Fibroblast of lung (primary cell): ENCODE measurements at regions not wholly inside any gene's neighbourhood (a gene's known extent, or its start where the extent isn't known, plus 50 kb on each side); places are given as distances from the start of the nearest gene placed in this dataset.

ENCODE experiments used
- DNase-seq, 2 donors: peaks; one replicate each; pipeline versions ENCODE4 v3.0.0 to v3.0.0-alpha.2; 2010; ENCODE audit warnings: low read depth in 2 of 2
- H2AFZ ChIP-seq: 2 replicates; pipeline ENCODE4 v1.5.1; 2012; ENCODE audit warnings: low read length, control low read depth, inconsistent platforms
- H3K27ac ChIP-seq: 2 replicates; pipeline ENCODE4 v1.5.1; 2011; ENCODE audit warnings: low read length, control low read depth; ENCODE audit not compliant: insufficient read depth
- H3K27me3 ChIP-seq: 2 replicates; pipeline ENCODE4 v1.5.1; 2011; ENCODE audit warnings: mild to moderate bottlenecking, low read length; ENCODE audit not compliant: control insufficient read depth, insufficient read depth
- H3K36me3 ChIP-seq: 2 replicates; pipeline ENCODE4 v1.5.1; 2011; ENCODE audit warnings: low read length; ENCODE audit not compliant: control insufficient read depth, insufficient read depth
- H3K4me1 ChIP-seq: 2 replicates; pipeline ENCODE4 v1.5.1; 2011; ENCODE audit warnings: low read length; ENCODE audit not compliant: control insufficient read depth, insufficient read depth; ENCODE audit errors: extremely low read depth
- H3K4me2 ChIP-seq: 2 replicates; pipeline ENCODE4 v1.5.1; 2011; ENCODE audit warnings: low read length, control low read depth; ENCODE audit not compliant: insufficient read depth; ENCODE audit errors: extremely low read depth
- H3K4me3 ChIP-seq, 4 experiments: fragments of 200-600 bp in 1 of 4; sonication (generic) in 1 of 4; replicated peaks in 1 of 4; 2 replicates each; pipeline ENCODE4 v1.5.1; 2011 to 2016; ENCODE audit warnings: low read length in 4 of 4, low read depth in 3 of 4, mild to moderate bottlenecking in 3 of 4, control low read depth in 2 of 4, inconsistent platforms in 1 of 4, mixed read lengths in 1 of 4; ENCODE audit not compliant: insufficient read depth in 1 of 4; ENCODE audit errors: control extremely low read depth in 1 of 4
- H3K79me2 ChIP-seq: 2 replicates; pipeline ENCODE4 v1.5.1; 2012; ENCODE audit warnings: mild to moderate bottlenecking, low read length, inconsistent platforms; ENCODE audit not compliant: control insufficient read depth, insufficient read depth
- H3K9ac ChIP-seq: 2 replicates; pipeline ENCODE4 v1.5.1; 2011; ENCODE audit warnings: mild to moderate bottlenecking, low read length, control low read depth; ENCODE audit not compliant: insufficient read depth
- H3K9me3 ChIP-seq: 2 replicates; pipeline ENCODE4 v1.5.1; 2012; ENCODE audit warnings: low read depth, low read length; ENCODE audit not compliant: control insufficient read depth, insufficient read depth
- H4K20me1 ChIP-seq: 2 replicates; pipeline ENCODE4 v1.5.1; 2011; ENCODE audit warnings: low read length; ENCODE audit not compliant: control insufficient read depth, insufficient read depth; ENCODE audit errors: extremely low read depth
- CTCF ChIP-seq, 2 donors: IDR thresholded peaks in 1 of 2; conservative IDR thresholded peaks in 1 of 2; 1 replicate in 1 of 2; 2 replicates in 1 of 2; pipeline ENCODE4 v1.5.1; 2011 to 2012; ENCODE audit warnings: low read length in 2 of 2, control low read depth in 1 of 2, inconsistent platforms in 1 of 2, low read depth in 1 of 2, mild to moderate bottlenecking in 1 of 2
- EZH2 ChIP-seq: IDR thresholded peaks from 2 replicates; pipeline ENCODE4 v1.5.1; 2012; ENCODE audit warnings: low read length, control low read depth, mild to moderate bottlenecking; ENCODE audit errors: missing control alignments

- H3K79me2 ChIP-seq, result no peaks in the 10 kb centered on the region
- H3K27me3 ChIP-seq, result no peaks in the 10 kb centered on the region
- no peaks in the 10 kb centered on the region for H3K36me3 ChIP-seq
- TF ChIP-seq CTCF (conservative IDR thresholded peaks at IDR 0.05 in 1 of 2, IDR thresholded peaks at IDR 0.05 in 1 of 2; ENCODE audit: low read depth in 1 of 2, low read length in 2 of 2) (no peak), EZH2 (no peak)
- DNase-seq, result no peak
- no peak overlapping the region for H3K4me2 ChIP-seq
- no peak overlapping the region for H3K27ac ChIP-seq
- H2AFZ ChIP-seq, result no peak overlapping the region
- no peaks in the 10 kb centered on the region for H4K20me1 ChIP-seq
- H3K9me3 ChIP-seq, result no peaks in the 10 kb centered on the region
- no peak overlapping the region for H3K4me3 ChIP-seq
- H3K4me1 ChIP-seq, result no peaks in the 10 kb centered on the region
- no peak overlapping the region for H3K9ac ChIP-seq
Observed at GRCh38 chr21:19343711-19344110, 940.1 kb upstream of the TMPRSS15 start.

- Histone ChIP-seq H2AFZ (no peak overlapping the region), H3K36me3 (no peaks in the 10 kb centered on the region), H3K9me3 (no peaks in the 10 kb centered on the region), H3K4me2 (no peak overlapping the region), H3K27me3 (no peaks in the 10 kb centered on the region), H4K20me1 (no peaks in the 10 kb centered on the region), H3K27ac (no peak overlapping the region), H3K79me2 (no peaks in the 10 kb centered on the region), H3K4me1 (no peaks in the 10 kb centered on the region), H3K4me3 (no peak overlapping the region), H3K9ac (no peak overlapping the region)
- no peak for TF ChIP-seq CTCF (conservative IDR thresholded peaks at IDR 0.05 in 1 of 2, IDR thresholded peaks at IDR 0.05 in 1 of 2; ENCODE audit: low read depth in 1 of 2, low read length in 2 of 2)
- TF ChIP-seq EZH2, result no peak
- DNase-seq, result no peak
Observed at GRCh38 chr21:19350286-19350685, 946.7 kb upstream of the TMPRSS15 start.

- H3K4me3 ChIP-seq, result no peak overlapping the region
- H3K36me3 ChIP-seq, result no peaks in the 10 kb centered on the region
- H3K79me2 ChIP-seq, result no peaks in the 10 kb centered on the region
- H3K9me3 ChIP-seq, result no peaks in the 10 kb centered on the region
- no peaks in the 10 kb centered on the region for H3K27me3 ChIP-seq
- no peaks in the 10 kb centered on the region for H4K20me1 ChIP-seq
- H3K9ac ChIP-seq, result no peak overlapping the region
- DNase-seq, result no peak
- no peak overlapping the region for H3K4me2 ChIP-seq
- H2AFZ ChIP-seq, result no peak overlapping the region
- H3K27ac ChIP-seq, result no peak overlapping the region
- no peak for TF ChIP-seq CTCF (conservative IDR thresholded peaks at IDR 0.05 in 1 of 2, IDR thresholded peaks at IDR 0.05 in 1 of 2; ENCODE audit: low read depth in 1 of 2, low read length in 2 of 2)
- TF ChIP-seq EZH2, result no peak
- no peaks in the 10 kb centered on the region for H3K4me1 ChIP-seq
Observed at GRCh38 chr21:19353256-19353655, 949.7 kb upstream of the TMPRSS15 start.
